Calu3 (cell line): ENCODE measurements at regions not wholly inside any gene's neighbourhood (a gene's known extent, or its start where the extent isn't known, plus 50 kb on each side); places are given as distances from the start of the nearest gene placed in this dataset.

Experiments
- BruUV-seq: library from RNA; stranded (reverse); fragments of 400-500 nt; replicated peaks from 2 replicates; lab custom pipeline; 2021; lab: Mats Ljungman, UMichigan
- CTCF ChIA-PET: fragments of 300-600 bp; sonication (Branson Sonifier 250); formaldehyde crosslinking; loops from one replicate; lab custom pipeline; 2022; ENCODE audit warnings: antibody characterized with exemption; lab: Charles Lee
- DNase-seq: peaks from one replicate; pipeline ENCODE4 v3.0.0; 2022
- H3K27ac Mint-ChIP-seq: one replicate; pipeline ENCODE4 v1.8.0; 2022; ENCODE audit warnings: mixed read lengths; ENCODE audit not compliant: unreplicated experiment
- H3K27me3 Mint-ChIP-seq: one replicate; pipeline ENCODE4 v1.8.0; 2022; ENCODE audit warnings: mixed read lengths; ENCODE audit not compliant: unreplicated experiment
- H3K36me3 Mint-ChIP-seq: one replicate; pipeline ENCODE4 v1.8.0; 2022; ENCODE audit warnings: mild to moderate bottlenecking, moderate library complexity, mixed read lengths; ENCODE audit not compliant: insufficient read depth, unreplicated experiment
- H3K4me1 Mint-ChIP-seq: one replicate; pipeline ENCODE4 v1.8.0; 2022; ENCODE audit warnings: mild to moderate bottlenecking, low read depth, mixed read lengths; ENCODE audit not compliant: unreplicated experiment
- H3K4me3 Mint-ChIP-seq: one replicate; pipeline ENCODE4 v1.8.0; 2022; ENCODE audit warnings: mild to moderate bottlenecking, low read depth, moderate library complexity, mixed read lengths; ENCODE audit not compliant: unreplicated experiment
- H3K9me3 Mint-ChIP-seq: one replicate; pipeline ENCODE4 v1.8.0; 2022; ENCODE audit warnings: low read depth, mixed read lengths; ENCODE audit not compliant: unreplicated experiment
- CTCF ChIP-seq: fragments of 200-600 bp; IDR thresholded peaks from one replicate; pipeline ENCODE4 v1.8.0; 2022; ENCODE audit warnings: antibody characterized with exemption; ENCODE audit not compliant: unreplicated experiment
- intact Hi-C: fragments of 100-400 bp; cut with micrococcal nuclease; formaldehyde crosslinking; loops from one replicate; pipeline ENCODE4 v1.10.0; 2022; ENCODE audit not compliant: unreplicated experiment

- Mint-ChIP-seq H3K27ac (no peak overlapping the region), H3K4me3 (no peak overlapping the region), H3K4me1 (peaks cover 11% of the 10 kb centered on the region), H3K36me3 (no peaks in the 10 kb centered on the region), H3K27me3 (no peaks in the 10 kb centered on the region), H3K9me3 (no peaks in the 10 kb centered on the region)
- DNase-seq: no peak
- intact Hi-C loops: no loop called here
- BruUV-seq: no TSS peak
- CTCF ChIA-PET: no interaction called here
- TF ChIP-seq CTCF: no peak
Observed at GRCh38 chr1:234900595-234900994, 228.0 kb downstream of the TOMM20 start.

- H3K4me1 Mint-ChIP-seq: peaks cover 11% of the 10 kb centered on the region
- BruUV-seq: no TSS peak
- H3K27ac Mint-ChIP-seq: no peak overlapping the region
- CTCF ChIA-PET: no interaction called here
- H3K27me3 Mint-ChIP-seq: no peaks in the 10 kb centered on the region
- no peaks in the 10 kb centered on the region for H3K36me3 Mint-ChIP-seq
- DNase-seq: no peak
- no peaks in the 10 kb centered on the region for H3K9me3 Mint-ChIP-seq
- intact Hi-C loops: no loop called here
- H3K4me3 Mint-ChIP-seq: no peak overlapping the region
- TF ChIP-seq CTCF: no peak
Observed at GRCh38 chr1:234899730-234900072, 228.9 kb downstream of the TOMM20 start.

GRCh38 chr1:234899041-234899729, 229.5 kb downstream of the TOMM20 start:
- no peaks in the 10 kb centered on the region for H3K36me3 Mint-ChIP-seq
- H3K9me3 Mint-ChIP-seq: no peaks in the 10 kb centered on the region
- DNase-seq: no peak
- intact Hi-C loops: no loop called here
- peaks cover 11% of the 10 kb centered on the region for H3K4me1 Mint-ChIP-seq
- H3K27ac Mint-ChIP-seq: no peak overlapping the region
- no peak for TF ChIP-seq CTCF
- CTCF ChIA-PET: no interaction called here
- H3K4me3 Mint-ChIP-seq: no peak overlapping the region
- no peaks in the 10 kb centered on the region for H3K27me3 Mint-ChIP-seq
- BruUV-seq: no TSS peak

GRCh38 chr1:234898455-234899033, 230.1 kb downstream of the TOMM20 start:
- H3K4me3 Mint-ChIP-seq: no peak overlapping the region
- DNase-seq: no peak
- TF ChIP-seq CTCF: no peak
- BruUV-seq: no TSS peak
- intact Hi-C loops: no loop called here
- CTCF ChIA-PET: no interaction called here
- peaks cover 11% of the 10 kb centered on the region for H3K4me1 Mint-ChIP-seq
- H3K27ac Mint-ChIP-seq: no peak overlapping the region
- H3K27me3 Mint-ChIP-seq: no peaks in the 10 kb centered on the region
- no peaks in the 10 kb centered on the region for H3K9me3 Mint-ChIP-seq
- H3K36me3 Mint-ChIP-seq: no peaks in the 10 kb centered on the region
